ENCODE measurements at regions not wholly inside any gene's neighbourhood (a gene's known extent, or its start where the extent isn't known, plus 50 kb on each side); places are given as distances from the start of the nearest gene placed in this dataset.

GRCh38 chr3:94259291-94259690, 196.4 kb downstream of the NSUN3 start:
- Mint-ChIP-seq H3K27ac (no peak overlapping the region), H3K36me3 (no peaks in the 10 kb centered on the region), H3K9me3 (peaks cover 0 to 6% of the 10 kb centered on the region in 2 donors), H3K4me1 (no peaks in the 10 kb centered on the region), H3K27me3 (ENCODE audit: low read depth in 2 of 2) (no peaks in the 10 kb centered on the region), H3K4me3 (no peak overlapping the region)
- 81% methylated on average over 1 of the region's 1 CpG for WGBS (ENCODE audit: insufficient coverage)
- H3K36me3 ChIP-seq (ENCODE audit: control insufficient read depth, insufficient read depth, low read length), result no peaks in the 10 kb centered on the region
- DNase-seq (no peak), ATAC-seq (no peak)
- no peaks in the 10 kb centered on the region for H3K4me1 ChIP-seq (ENCODE audit: control insufficient read depth, insufficient read depth, low read length)
- no peak for TF ChIP-seq CTCF (IDR thresholded peaks at IDR 0.05)
- intact Hi-C loops (cut with micrococcal nuclease), result no loop called here
- H3K4me3 ChIP-seq (ENCODE audit: low read length), result no peak overlapping the region
- H3K9me3 ChIP-seq (ENCODE audit: control insufficient read depth, insufficient read depth, low read length), result no peaks in the 10 kb centered on the region
- H3K27ac ChIP-seq (ENCODE audit: low read length), result no peak overlapping the region
- H3K27me3 ChIP-seq (ENCODE audit: control insufficient read depth, insufficient read depth, low read length), result no peaks in the 10 kb centered on the region

- no peaks in the 10 kb centered on the region for H3K36me3 Mint-ChIP-seq
- H3K4me1 Mint-ChIP-seq, result no peaks in the 10 kb centered on the region
- H3K27ac ChIP-seq (ENCODE audit: low read length), result no peak overlapping the region
- H3K36me3 ChIP-seq (ENCODE audit: control insufficient read depth, insufficient read depth, low read length), result no peaks in the 10 kb centered on the region
- H3K4me3 Mint-ChIP-seq, result no peak overlapping the region
- no peak for TF ChIP-seq CTCF (IDR thresholded peaks at IDR 0.05)
- WGBS (ENCODE audit: insufficient coverage), result 88% methylated on average over 1 of the region's 2 CpGs
- intact Hi-C loops (cut with micrococcal nuclease), result no loop called here
- H3K27me3 Mint-ChIP-seq (ENCODE audit: low read depth in 2 of 2), result no peaks in the 10 kb centered on the region
- peaks cover 5% of the 10 kb centered on the region in 2 donors for H3K9me3 Mint-ChIP-seq
- no peak overlapping the region for H3K27ac Mint-ChIP-seq
- ATAC-seq (no peak), DNase-seq (no peak)
- no peaks in the 10 kb centered on the region for H3K9me3 ChIP-seq (ENCODE audit: control insufficient read depth, insufficient read depth, low read length)
- no peaks in the 10 kb centered on the region for H3K27me3 ChIP-seq (ENCODE audit: control insufficient read depth, insufficient read depth, low read length)
- H3K4me1 ChIP-seq (ENCODE audit: control insufficient read depth, insufficient read depth, low read length), result no peaks in the 10 kb centered on the region
- H3K4me3 ChIP-seq (ENCODE audit: low read length), result no peak overlapping the region
These were observed 206.9 kb downstream of the NSUN3 start for GRCh38 chr3:94269763-94270162.

- Histone ChIP-seq H3K27me3 (ENCODE audit: control insufficient read depth, insufficient read depth, low read length) (no peaks in the 10 kb centered on the region), H3K9me3 (ENCODE audit: control insufficient read depth, insufficient read depth, low read length) (no peaks in the 10 kb centered on the region), H3K36me3 (ENCODE audit: control insufficient read depth, insufficient read depth, low read length) (no peaks in the 10 kb centered on the region), H3K4me1 (ENCODE audit: control insufficient read depth, insufficient read depth, low read length) (no peaks in the 10 kb centered on the region), H3K4me3 (ENCODE audit: low read length) (no peak overlapping the region), H3K27ac (ENCODE audit: low read length) (no peak overlapping the region)
- no peaks in the 10 kb centered on the region for H3K4me1 Mint-ChIP-seq
- H3K36me3 Mint-ChIP-seq, result no peaks in the 10 kb centered on the region
- ATAC-seq (no peak), DNase-seq (no peak)
- peaks cover 0 to 3% of the 10 kb centered on the region in 2 donors for H3K9me3 Mint-ChIP-seq
- H3K27me3 Mint-ChIP-seq (ENCODE audit: low read depth in 2 of 2), result no peaks in the 10 kb centered on the region
- H3K4me3 Mint-ChIP-seq, result no peak overlapping the region
- TF ChIP-seq CTCF (IDR thresholded peaks at IDR 0.05), result no peak
- WGBS (ENCODE audit: insufficient coverage), result 86% methylated on average over 1 of the region's 1 CpG
- H3K27ac Mint-ChIP-seq, result no peak overlapping the region
- intact Hi-C loops (cut with micrococcal nuclease), result no loop called here
These were observed 209.2 kb downstream of the NSUN3 start for GRCh38 chr3:94272016-94272415.

- no peak for TF ChIP-seq CTCF (IDR thresholded peaks at IDR 0.05)
- Histone ChIP-seq H3K9me3 (ENCODE audit: control insufficient read depth, insufficient read depth, low read length) (no peaks in the 10 kb centered on the region), H3K27me3 (ENCODE audit: control insufficient read depth, insufficient read depth, low read length) (no peaks in the 10 kb centered on the region), H3K27ac (ENCODE audit: low read length) (no peak overlapping the region), H3K36me3 (ENCODE audit: control insufficient read depth, insufficient read depth, low read length) (no peaks in the 10 kb centered on the region), H3K4me3 (ENCODE audit: low read length) (no peak overlapping the region), H3K4me1 (ENCODE audit: control insufficient read depth, insufficient read depth, low read length) (no peaks in the 10 kb centered on the region)
- Mint-ChIP-seq H3K36me3 (no peaks in the 10 kb centered on the region), H3K4me1 (no peaks in the 10 kb centered on the region), H3K9me3 (peaks cover 2 to 4% of the 10 kb centered on the region in 2 donors), H3K4me3 (no peak overlapping the region), H3K27me3 (ENCODE audit: low read depth in 2 of 2) (no peaks in the 10 kb centered on the region), H3K27ac (no peak overlapping the region)
- WGBS (ENCODE audit: insufficient coverage), result 87% methylated on average over 4 of the region's 4 CpGs
- intact Hi-C loops (cut with micrococcal nuclease), result no loop called here
- DNase-seq (no peak), ATAC-seq (no peak)
These were observed 218.1 kb downstream of the NSUN3 start for GRCh38 chr3:94280958-94281357.

Data from natural killer cell (primary cell).